SK-N-SH treated with all-trans-retinoic acid at 6 μM for 48 hours (cell line): ENCODE measurements at regions not wholly inside any gene's neighbourhood (a gene's known extent, or its start where the extent isn't known, plus 50 kb on each side); places are given as distances from the start of the nearest gene placed in this dataset.

Source experiments
- ATAC-seq: fragments of 200-7000 bp; cut with Tn5 transposase; 3 replicates; pipeline ENCODE4 v1.9.1; 2020; ENCODE audit warnings: mild to moderate bottlenecking, moderate library complexity
- ARNTL ChIP-seq: fragments of 450-650 bp; formaldehyde crosslinking; IDR thresholded peaks from 2 replicates; pipeline ENCODE4 v1.5.0; 2020; ENCODE audit warnings: low read depth, mild to moderate bottlenecking, moderate library complexity, borderline replicate concordance
- CREB5 ChIP-seq: fragments of 250-450 bp; sonication (Bioruptor Pico); IDR thresholded peaks from 2 replicates; pipeline ENCODE4 v1.5.1; 2020; ENCODE audit warnings: low read depth, mild to moderate bottlenecking, moderate library complexity
- CSDC2 ChIP-seq: fragments of 250-450 bp; sonication (Bioruptor Pico); IDR thresholded peaks from 2 replicates; pipeline ENCODE4 v1.5.0; 2020; ENCODE audit warnings: mild to moderate bottlenecking, moderate library complexity
- CSRNP3 ChIP-seq: fragments of 250-450 bp; sonication (Bioruptor Pico); IDR thresholded peaks from 2 replicates; pipeline ENCODE4 v1.5.1; 2021; ENCODE audit warnings: mild to moderate bottlenecking, moderate library complexity
- ESRRG ChIP-seq: fragments of 250-450 bp; sonication (Bioruptor Pico); IDR thresholded peaks from 2 replicates; pipeline ENCODE4 v1.6.1; 2021; ENCODE audit warnings: mild to moderate bottlenecking
- ISL1 ChIP-seq: fragments of 250-450 bp; sonication (Bioruptor Pico); IDR thresholded peaks from 2 replicates; pipeline ENCODE4 v2.1.2; 2022; ENCODE audit warnings: mild to moderate bottlenecking, moderate library complexity
- OSR1 ChIP-seq: fragments of 250-450 bp; sonication (Bioruptor Pico); IDR thresholded peaks from 2 replicates; pipeline ENCODE4 v1.8.0; 2022; ENCODE audit warnings: moderate library complexity, mild to moderate bottlenecking, inconsistent platforms
- POU6F1 ChIP-seq: fragments of 250-450 bp; sonication (Bioruptor Pico); IDR thresholded peaks from 2 replicates; pipeline ENCODE4 v1.8.0; 2021; ENCODE audit warnings: low read depth, mild to moderate bottlenecking, moderate library complexity, borderline replicate concordance
- PPARA ChIP-seq: fragments of 250-450 bp; sonication (Bioruptor Pico); IDR thresholded peaks from 2 replicates; pipeline ENCODE4 v1.5.0; 2020; ENCODE audit warnings: mild to moderate bottlenecking, borderline replicate concordance
- RARB ChIP-seq: fragments of 250-450 bp; sonication (Bioruptor Pico); IDR thresholded peaks from 2 replicates; pipeline ENCODE4 v1.8.0; 2021; ENCODE audit warnings: mild to moderate bottlenecking, moderate library complexity
- SNAI2 ChIP-seq: fragments of 250-450 bp; sonication (Bioruptor Pico); IDR thresholded peaks from 2 replicates; pipeline ENCODE4 v1.5.0; 2020; ENCODE audit warnings: mild to moderate bottlenecking, moderate library complexity
- TCF4 ChIP-seq: fragments of 250-450 bp; sonication (Bioruptor Pico); IDR thresholded peaks from 2 replicates; pipeline ENCODE4 v1.8.0; 2021; ENCODE audit warnings: mild to moderate bottlenecking, moderate library complexity, borderline replicate concordance
- TOX ChIP-seq: fragments of 250-450 bp; sonication (Bioruptor Pico); IDR thresholded peaks from 2 replicates; pipeline ENCODE4 v1.8.0; 2021; ENCODE audit warnings: mild to moderate bottlenecking, moderate library complexity, borderline replicate concordance
- TSHZ2 ChIP-seq: fragments of 250-450 bp; sonication (Bioruptor Pico); IDR thresholded peaks from 2 replicates; pipeline ENCODE4 v1.5.0; 2020; ENCODE audit warnings: mild to moderate bottlenecking, moderate library complexity
- ZC3H10 ChIP-seq: fragments of 250-450 bp; sonication (Bioruptor Pico); IDR thresholded peaks from 2 replicates; pipeline ENCODE4 v1.5.1; 2021; ENCODE audit warnings: mild to moderate bottlenecking, moderate library complexity
- ZFP3 ChIP-seq: fragments of 250-450 bp; sonication (Bioruptor Pico); IDR thresholded peaks from 2 replicates; pipeline ENCODE4 v1.5.0; 2020; ENCODE audit warnings: mild to moderate bottlenecking, moderate library complexity
- ZFP30 ChIP-seq: fragments of 450-650 bp; formaldehyde crosslinking; IDR thresholded peaks from 2 replicates; pipeline ENCODE4 v1.5.0; 2022; ENCODE audit warnings: mild to moderate bottlenecking, moderate library complexity
- ZNF565 ChIP-seq: fragments of 450-650 bp; formaldehyde crosslinking; conservative IDR thresholded peaks from 2 replicates; pipeline ENCODE4 v1.5.0; 2020; ENCODE audit warnings: low read depth, mild to moderate bottlenecking, moderate library complexity
- ZNF70 ChIP-seq: fragments of 450-650 bp; formaldehyde crosslinking; IDR thresholded peaks from 2 replicates; pipeline ENCODE4 v1.5.0; 2020; ENCODE audit warnings: mild to moderate bottlenecking, moderate library complexity
- ZNF8 ChIP-seq: fragments of 450-650 bp; formaldehyde crosslinking; IDR thresholded peaks from 2 replicates; pipeline ENCODE4 v1.5.0; 2020; ENCODE audit warnings: mild to moderate bottlenecking, moderate library complexity

GRCh38 chr13:111042661-111043226 lies 72.4 kb upstream of the ARHGEF7 start:
- no peak for ATAC-seq

GRCh38 chr13:111040830-111041229 lies 74.3 kb upstream of the ARHGEF7 start:
- no peak for ATAC-seq
- TF ChIP-seq POU6F1 (CRISPR knock-in tag): no peak
- no peak for TF ChIP-seq ZNF8 (CRISPR knock-in tag)
- TF ChIP-seq TSHZ2 (CRISPR knock-in tag): no peak
- no peak for TF ChIP-seq PPARA

More at GRCh38 chr13:111042661-111043226, 72.4 kb upstream of the ARHGEF7 start:
- TF ChIP-seq ESRRG (CRISPR knock-in tag) (no peak), TCF4 (CRISPR knock-in tag) (no peak), ARNTL (CRISPR knock-in tag) (no peak), OSR1 (CRISPR knock-in tag) (no peak), RARB (no peak), ZNF565 (no peak), ISL1 (no peak), ZFP3 (CRISPR knock-in tag) (no peak), TOX (CRISPR knock-in tag) (no peak), ZC3H10 (CRISPR knock-in tag) (no peak)

GRCh38 chr13:111039735-111040134 lies 75.4 kb upstream of the ARHGEF7 start:
- ATAC-seq: no peak
- TF ChIP-seq ZFP30 (no peak), CREB5 (CRISPR knock-in tag) (no peak)

DNA sequence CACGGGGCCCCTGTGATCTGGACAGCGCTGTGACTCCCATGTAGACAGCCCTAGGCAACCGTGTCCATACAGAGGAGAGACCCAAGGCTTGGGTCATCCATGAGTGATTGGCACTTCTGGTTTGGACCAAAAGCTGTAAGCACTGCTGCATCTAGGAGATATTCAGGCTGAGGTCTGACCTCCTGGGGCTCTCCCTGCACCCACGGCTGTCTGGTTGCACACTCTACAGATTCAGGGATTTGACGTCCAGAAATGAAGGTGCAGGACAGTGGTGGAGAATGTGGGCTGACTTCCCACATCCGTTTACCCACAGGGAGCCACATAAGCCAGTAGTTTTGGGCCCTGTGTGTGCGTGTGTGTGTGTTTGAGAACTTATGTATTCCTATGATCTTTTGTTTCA lies 76.2 kb upstream of the ARHGEF7 start:
- no peak for TF ChIP-seq ZNF70
- TF ChIP-seq TCF4 (CRISPR knock-in tag): no peak
- no peak for TF ChIP-seq ZC3H10 (CRISPR knock-in tag)
- no peak for TF ChIP-seq ISL1
- no peak for TF ChIP-seq PPARA
- no peak for TF ChIP-seq CREB5 (CRISPR knock-in tag)
- no peak for TF ChIP-seq OSR1 (CRISPR knock-in tag)
- no peak for TF ChIP-seq SNAI2
- TF ChIP-seq ZNF565: no peak
- TF ChIP-seq ESRRG (CRISPR knock-in tag): no peak
- no peak for TF ChIP-seq CSRNP3 (CRISPR knock-in tag)
- no peak for TF ChIP-seq RARB
- no peak for ATAC-seq

- no peak for ATAC-seq
- TF ChIP-seq ZFP30: no peak
- no peak for TF ChIP-seq POU6F1 (CRISPR knock-in tag)
- no peak for TF ChIP-seq ZC3H10 (CRISPR knock-in tag)
- no peak for TF ChIP-seq TOX (CRISPR knock-in tag)
- TF ChIP-seq CSDC2: no peak
- no peak for TF ChIP-seq ARNTL (CRISPR knock-in tag)
Measured at GRCh38 chr13:111037927-111038326, 77.2 kb upstream of the ARHGEF7 start.
